ENCODE measurements at regions not wholly inside any gene's neighbourhood (a gene's known extent, or its start where the extent isn't known, plus 50 kb on each side); places are given as distances from the start of the nearest gene placed in this dataset.
A peak's percentile ranks its signal among the peaks of the same experiment; 100 is the strongest.

DNA sequence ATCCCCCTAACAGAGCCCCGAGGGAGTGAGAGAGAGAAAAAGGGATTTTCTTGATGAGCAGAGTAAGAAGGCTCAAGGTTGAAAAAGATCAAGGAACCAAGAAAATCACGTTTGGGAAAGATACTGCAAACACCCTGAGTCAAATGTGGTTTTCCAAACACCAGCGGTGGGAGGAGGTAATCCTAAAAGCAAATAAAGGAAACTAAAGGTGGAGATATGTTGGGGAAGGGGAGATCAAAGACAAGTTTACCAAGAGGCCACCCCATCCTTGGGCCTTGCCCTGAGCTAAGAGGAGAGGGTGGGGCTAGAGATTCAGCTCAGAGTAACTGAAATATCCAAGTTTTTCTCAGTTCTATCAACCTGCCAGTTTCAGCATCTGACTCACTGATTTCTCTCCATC lies 332.3 kb downstream of the ETAA1 start (continued):
- TF ChIP-seq ZNF777 (CRISPR knock-in tag; IDR thresholded peaks at IDR 0.05) (no peak), GZF1 (CRISPR knock-in tag; IDR thresholded peaks at IDR 0.05) (no peak), ZNF737 (CRISPR knock-in tag; IDR thresholded peaks at IDR 0.05; ENCODE audit: borderline replicate concordance) (no peak), GATAD2A (CRISPR knock-in tag; IDR thresholded peaks at IDR 0.05) (peak; percentile 52; the same call in 1 of the 2 replicates)

DNA sequence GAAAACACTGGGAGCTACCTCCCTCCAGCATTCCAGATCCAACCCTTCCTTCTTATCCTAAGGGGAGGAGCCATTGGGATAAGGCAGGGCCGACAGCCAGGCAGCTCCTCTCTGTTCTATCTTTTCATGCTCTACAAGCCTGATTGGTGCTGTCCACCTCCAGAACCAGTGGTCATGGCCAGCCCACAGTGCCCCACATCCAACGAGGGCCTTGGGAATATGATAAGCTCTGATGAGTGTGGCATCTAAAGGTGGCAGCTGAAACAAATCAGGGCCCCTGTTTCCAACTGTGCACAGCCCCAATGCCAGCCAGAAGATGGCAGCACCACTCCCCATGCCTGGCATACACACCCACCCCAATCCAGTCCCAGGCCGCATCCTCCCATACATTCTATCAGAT lies 329.3 kb downstream of the C1D start:
- no peak for FAIRE-seq
- POLR2A ChIA-PET, result no interaction called here
- in situ Hi-C loops (cut with HindIII; ENCODE audit: extremely low pct_ligation_motif_present, low pct_unique_long_range_greater_than_20kb), result no loop called here

More for the DNA sequence above, 329.3 kb downstream of the C1D start:
- no peak overlapping the region for H3K9ac ChIP-seq (ENCODE audit: insufficient read depth, low read depth, low read length)
- H3K4me2 ChIP-seq (ENCODE audit: low read depth, low read length), result no peak overlapping the region
- TF ChIP-seq IRF1 (CRISPR knock-in tag; IDR thresholded peaks at IDR 0.05; ENCODE audit: low read depth) (no peak), SMC3 (IDR thresholded peaks at IDR 0.05; ENCODE audit: low read length) (peak; percentile 28; the same call in 1 of the 2 replicates), STAG1 (CRISPR knock-in tag; IDR thresholded peaks at IDR 0.05) (0 out of 2 replicates have a peak, but pooled peaks have one; percentile 12)
- TF ChIP-seq, protein P1, sequence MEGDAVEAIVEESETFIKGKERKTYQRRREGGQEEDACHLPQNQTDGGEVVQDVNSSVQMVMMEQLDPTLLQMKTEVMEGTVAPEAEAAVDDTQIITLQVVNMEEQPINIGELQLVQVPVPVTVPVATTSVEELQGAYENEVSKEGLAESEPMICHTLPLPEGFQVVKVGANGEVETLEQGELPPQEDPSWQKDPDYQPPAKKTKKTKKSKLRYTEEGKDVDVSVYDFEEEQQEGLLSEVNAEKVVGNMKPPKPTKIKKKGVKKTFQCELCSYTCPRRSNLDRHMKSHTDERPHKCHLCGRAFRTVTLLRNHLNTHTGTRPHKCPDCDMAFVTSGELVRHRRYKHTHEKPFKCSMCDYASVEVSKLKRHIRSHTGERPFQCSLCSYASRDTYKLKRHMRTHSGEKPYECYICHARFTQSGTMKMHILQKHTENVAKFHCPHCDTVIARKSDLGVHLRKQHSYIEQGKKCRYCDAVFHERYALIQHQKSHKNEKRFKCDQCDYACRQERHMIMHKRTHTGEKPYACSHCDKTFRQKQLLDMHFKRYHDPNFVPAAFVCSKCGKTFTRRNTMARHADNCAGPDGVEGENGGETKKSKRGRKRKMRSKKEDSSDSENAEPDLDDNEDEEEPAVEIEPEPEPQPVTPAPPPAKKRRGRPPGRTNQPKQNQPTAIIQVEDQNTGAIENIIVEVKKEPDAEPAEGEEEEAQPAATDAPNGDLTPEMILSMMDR (CRISPR knock-in tag; IDR thresholded peaks at IDR 0.05), result peak; percentile 43
- intact Hi-C loops (cut with micrococcal nuclease; ENCODE audit: unreplicated experiment), result loop anchor here (1.0 to 2.0 kb wide), 3 partner anchors 107 to 298 kb away; no protein-coding TSS in a partner anchor
- DNase-seq (ENCODE audit: low spot score) (peak; percentile 8), ATAC-seq (peak; percentile 87)
- no peaks in the 10 kb centered on the region for H4K20me1 ChIP-seq (ENCODE audit: insufficient read depth, low read length)
- peaks cover 28% of the 10 kb centered on the region for H3K4me1 ChIP-seq (ENCODE audit: insufficient read depth, low read length)
- WGBS (ENCODE audit: low lambda C conversion rate), result 45% methylated on average over 3 of the region's 3 CpGs
- H2AFZ ChIP-seq (ENCODE audit: low read length), result no peak overlapping the region
- no peak overlapping the region for H3K27ac ChIP-seq (ENCODE audit: extremely low read length, insufficient read depth, low read length)
- no peaks in the 10 kb centered on the region for H3K9me3 ChIP-seq (ENCODE audit: low read length)
- CTCF ChIA-PET (ENCODE audit: low intra/inter-chr PET ratio, low total read pairs), result interaction anchor here (1.0 kb wide), 1 partner anchor 298 kb away, joined by 3 read pairs; no protein-coding TSS in a partner anchor
- no peaks in the 10 kb centered on the region for H3K36me3 ChIP-seq (replicated peaks in 1 of 2; ENCODE audit: control insufficient read depth in 1 of 2, insufficient read depth in 2 of 2, low read length in 2 of 2)
- no peaks in the 10 kb centered on the region for H3K27me3 ChIP-seq (ENCODE audit: control insufficient read depth in 1 of 2, insufficient read depth in 2 of 2, low read length in 2 of 2)
- no TSS peak for BruUV-seq (replicated peaks)
- H3K79me2 ChIP-seq (ENCODE audit: insufficient read depth, low read length), result no peaks in the 10 kb centered on the region
- no peak overlapping the region for H3K4me3 ChIP-seq (replicated peaks in 1 of 3; ENCODE audit: insufficient read depth in 1 of 3, low read depth in 2 of 3, low read length in 3 of 3)
